CD4-positive, alpha-beta T cell (primary cell): ENCODE measurements at regions not wholly inside any gene's neighbourhood (a gene's known extent, or its start where the extent isn't known, plus 50 kb on each side); places are given as distances from the start of the nearest gene placed in this dataset.

Experiments used
- ATAC-seq: fragments of 200-7000 bp; cut with Tn5 transposase; one replicate; pipeline ENCODE4 v1.10.0; 2022; ENCODE audit warnings: mild to moderate bottlenecking; ENCODE audit not compliant: poor library complexity
- CTCF ChIA-PET: fragments of 350-600 bp; sonication (Branson Sonifier 250); formaldehyde crosslinking; loops from one replicate; lab custom pipeline; 2021; ENCODE audit warnings: antibody characterized with exemption, inconsistent platforms; lab: Charles Lee
- POLR2A ChIA-PET: fragments of 350-600 bp; sonication (Branson Sonifier 250); formaldehyde crosslinking; loops from one replicate; lab custom pipeline; 2021; ENCODE audit warnings: antibody characterized with exemption, inconsistent platforms; lab: Charles Lee
- DNase-seq, 14 experiments: peaks; one replicate each; pipeline ENCODE4 v3.0.0-alpha.2; 2013 to 2020; ENCODE audit warnings: mixed read lengths in 2 of 14
- H3K27ac ChIP-seq, 2 donors: one replicate each; pipeline versions ENCODE4 v1.5.1 to v1.7.0; 2013; ENCODE audit warnings: low read length in 2 of 2, low read depth in 1 of 2, mild to moderate bottlenecking in 1 of 2
- H3K27me3 ChIP-seq, 2 experiments: 1 replicate in 1 of 2; 2 replicates in 1 of 2; pipeline versions ENCODE4 v1.6.1 to v1.7.0; 2013; ENCODE audit warnings: low read length in 2 of 2, control low read depth in 1 of 2, mild to moderate bottlenecking in 1 of 2, moderate library complexity in 1 of 2; ENCODE audit not compliant: insufficient read depth in 2 of 2, control insufficient read depth in 1 of 2
- H3K36me3 ChIP-seq: one replicate; pipeline ENCODE4 v1.6.1; 2013; ENCODE audit warnings: low read length, control low read depth; ENCODE audit not compliant: insufficient read depth
- H3K4me1 ChIP-seq: one replicate; pipeline ENCODE4 v1.6.1; 2013; ENCODE audit warnings: low read length, control low read depth; ENCODE audit not compliant: insufficient read depth
- H3K4me3 ChIP-seq: one replicate; pipeline ENCODE4 v1.5.1; 2013; ENCODE audit warnings: mild to moderate bottlenecking, low read length, moderate library complexity
- H3K9me3 ChIP-seq, 2 experiments: 1 replicate in 1 of 2; 2 replicates in 1 of 2; pipeline versions ENCODE4 v1.6.1 to v1.7.0; 2013; ENCODE audit warnings: low read length in 2 of 2, mild to moderate bottlenecking in 2 of 2, control low read depth in 1 of 2, moderate library complexity in 1 of 2; ENCODE audit not compliant: control insufficient read depth in 1 of 2, insufficient read depth in 1 of 2
- H3K27ac Mint-ChIP-seq: one replicate; pipeline ENCODE4 v1.8.0; 2020; ENCODE audit warnings: mixed read lengths
- H3K27me3 Mint-ChIP-seq: one replicate; pipeline ENCODE4 v1.8.0; 2021; ENCODE audit warnings: mixed read lengths
- H3K36me3 Mint-ChIP-seq: one replicate; pipeline ENCODE4 v1.8.0; 2021; ENCODE audit warnings: low read depth, mixed read lengths
- H3K4me1 Mint-ChIP-seq: one replicate; pipeline ENCODE4 v1.8.0; 2021; ENCODE audit warnings: low read depth, mixed read lengths
- H3K4me3 Mint-ChIP-seq: one replicate; pipeline ENCODE4 v1.8.0; 2020; ENCODE audit warnings: mild to moderate bottlenecking, mixed read lengths
- H3K9me3 Mint-ChIP-seq: one replicate; pipeline ENCODE4 v1.8.0; 2020; ENCODE audit warnings: mixed read lengths
- CTCF ChIP-seq: fragments of 200-600 bp; IDR thresholded peaks from one replicate; pipeline ENCODE4 v1.8.0; 2022; ENCODE audit warnings: antibody characterized with exemption, mild to moderate bottlenecking
- intact Hi-C, 2 experiments: fragments of 100-400 bp; cut with DNase I in 1 of 2; cut with micrococcal nuclease in 1 of 2; formaldehyde crosslinking; loops; one replicate each; pipeline versions ENCODE4 v1.15.1 to v1.9.0; 2023 to 2025; cut with DNase I, micrococcal nuclease

GRCh38 chr2:53424902-53425301, 342.7 kb upstream of the CHAC2 start:
- Histone ChIP-seq H3K4me3 (no peak overlapping the region), H3K27ac (no peak overlapping the region), H3K36me3 (no peaks in the 10 kb centered on the region), H3K9me3 (peaks cover 0 to 16% of the 10 kb centered on the region in 2 experiments), H3K27me3 (no peaks in the 10 kb centered on the region), H3K4me1 (no peaks in the 10 kb centered on the region)
- CTCF ChIA-PET = no interaction called here
- no peak for TF ChIP-seq CTCF
- Mint-ChIP-seq H3K9me3 (peaks cover 2% of the 10 kb centered on the region), H3K36me3 (no peaks in the 10 kb centered on the region), H3K4me1 (no peaks in the 10 kb centered on the region), H3K27me3 (peaks cover 5% of the 10 kb centered on the region), H3K27ac (no peak overlapping the region), H3K4me3 (no peak overlapping the region)
- no peak for DNase-seq
- POLR2A ChIA-PET = no interaction called here
- intact Hi-C loops = loop anchor here in 1 of 2 experiments (5.0 kb wide), 1 partner anchor 1277 kb away; no protein-coding TSS in a partner anchor
- no peak for ATAC-seq

- DNase-seq (no peak), ATAC-seq (no peak)
- Mint-ChIP-seq H3K36me3 (no peaks in the 10 kb centered on the region), H3K27me3 (peaks cover 5% of the 10 kb centered on the region), H3K9me3 (peaks cover 4% of the 10 kb centered on the region), H3K4me3 (no peak overlapping the region), H3K27ac (no peak overlapping the region), H3K4me1 (no peaks in the 10 kb centered on the region)
- intact Hi-C loops = loop anchor here in 1 of 2 experiments (5.0 kb wide), 1 partner anchor 1279 kb away; no protein-coding TSS in a partner anchor
- ChIA-PET POLR2A (no interaction called here), CTCF (no interaction called here)
- no peak for TF ChIP-seq CTCF
- Histone ChIP-seq H3K4me1 (no peaks in the 10 kb centered on the region), H3K27ac (no peak overlapping the region), H3K27me3 (no peaks in the 10 kb centered on the region), H3K36me3 (no peaks in the 10 kb centered on the region), H3K4me3 (no peak overlapping the region), H3K9me3 (peaks cover 0 to 16% of the 10 kb centered on the region in 2 experiments)
Observed at GRCh38 chr2:53423465-53423864, 344.1 kb upstream of the CHAC2 start.

GRCh38 chr2:53422979-53423378, 344.6 kb upstream of the CHAC2 start:
- POLR2A ChIA-PET = no interaction called here
- Mint-ChIP-seq H3K4me1 (no peaks in the 10 kb centered on the region), H3K9me3 (peaks cover 4% of the 10 kb centered on the region), H3K27ac (no peak overlapping the region), H3K36me3 (no peaks in the 10 kb centered on the region), H3K27me3 (peaks cover 5% of the 10 kb centered on the region), H3K4me3 (no peak overlapping the region)
- H3K36me3 ChIP-seq = no peaks in the 10 kb centered on the region
- peaks cover 0 to 16% of the 10 kb centered on the region in 2 experiments for H3K9me3 ChIP-seq
- H3K4me1 ChIP-seq = no peaks in the 10 kb centered on the region
- DNase-seq = no peak
- CTCF ChIA-PET = no interaction called here
- no peak for TF ChIP-seq CTCF
- H3K27ac ChIP-seq = no peak overlapping the region
- no peak overlapping the region for H3K4me3 ChIP-seq
- intact Hi-C loops = loop anchor here in 1 of 2 experiments (5.0 kb wide), 1 partner anchor 1279 kb away; no protein-coding TSS in a partner anchor
- ATAC-seq = no peak
- no peaks in the 10 kb centered on the region for H3K27me3 ChIP-seq
